Fibroblast of lung (primary cell): ENCODE measurements at regions not wholly inside any gene's neighbourhood (a gene's known extent, or its start where the extent isn't known, plus 50 kb on each side); places are given as distances from the start of the nearest gene placed in this dataset.

Experiments used
- DNase-seq, 2 donors: peaks; one replicate each; pipeline versions ENCODE4 v3.0.0 to v3.0.0-alpha.2; 2010; ENCODE audit warnings: low read depth in 2 of 2
- H2AFZ ChIP-seq: 2 replicates; pipeline ENCODE4 v1.5.1; 2012; ENCODE audit warnings: low read length, control low read depth, inconsistent platforms
- H3K27ac ChIP-seq: 2 replicates; pipeline ENCODE4 v1.5.1; 2011; ENCODE audit warnings: low read length, control low read depth; ENCODE audit not compliant: insufficient read depth
- H3K27me3 ChIP-seq: 2 replicates; pipeline ENCODE4 v1.5.1; 2011; ENCODE audit warnings: mild to moderate bottlenecking, low read length; ENCODE audit not compliant: control insufficient read depth, insufficient read depth
- H3K36me3 ChIP-seq: 2 replicates; pipeline ENCODE4 v1.5.1; 2011; ENCODE audit warnings: low read length; ENCODE audit not compliant: control insufficient read depth, insufficient read depth
- H3K4me1 ChIP-seq: 2 replicates; pipeline ENCODE4 v1.5.1; 2011; ENCODE audit warnings: low read length; ENCODE audit not compliant: control insufficient read depth, insufficient read depth; ENCODE audit errors: extremely low read depth
- H3K4me2 ChIP-seq: 2 replicates; pipeline ENCODE4 v1.5.1; 2011; ENCODE audit warnings: low read length, control low read depth; ENCODE audit not compliant: insufficient read depth; ENCODE audit errors: extremely low read depth
- H3K4me3 ChIP-seq, 4 experiments: fragments of 200-600 bp in 1 of 4; sonication (generic) in 1 of 4; replicated peaks in 1 of 4; 2 replicates each; pipeline ENCODE4 v1.5.1; 2011 to 2016; ENCODE audit warnings: low read length in 4 of 4, low read depth in 3 of 4, mild to moderate bottlenecking in 3 of 4, control low read depth in 2 of 4, inconsistent platforms in 1 of 4, mixed read lengths in 1 of 4; ENCODE audit not compliant: insufficient read depth in 1 of 4; ENCODE audit errors: control extremely low read depth in 1 of 4
- H3K79me2 ChIP-seq: 2 replicates; pipeline ENCODE4 v1.5.1; 2012; ENCODE audit warnings: mild to moderate bottlenecking, low read length, inconsistent platforms; ENCODE audit not compliant: control insufficient read depth, insufficient read depth
- H3K9ac ChIP-seq: 2 replicates; pipeline ENCODE4 v1.5.1; 2011; ENCODE audit warnings: mild to moderate bottlenecking, low read length, control low read depth; ENCODE audit not compliant: insufficient read depth
- H3K9me3 ChIP-seq: 2 replicates; pipeline ENCODE4 v1.5.1; 2012; ENCODE audit warnings: low read depth, low read length; ENCODE audit not compliant: control insufficient read depth, insufficient read depth
- H4K20me1 ChIP-seq: 2 replicates; pipeline ENCODE4 v1.5.1; 2011; ENCODE audit warnings: low read length; ENCODE audit not compliant: control insufficient read depth, insufficient read depth; ENCODE audit errors: extremely low read depth
- CTCF ChIP-seq, 2 donors: IDR thresholded peaks in 1 of 2; conservative IDR thresholded peaks in 1 of 2; 1 replicate in 1 of 2; 2 replicates in 1 of 2; pipeline ENCODE4 v1.5.1; 2011 to 2012; ENCODE audit warnings: low read length in 2 of 2, control low read depth in 1 of 2, inconsistent platforms in 1 of 2, low read depth in 1 of 2, mild to moderate bottlenecking in 1 of 2
- EZH2 ChIP-seq: IDR thresholded peaks from 2 replicates; pipeline ENCODE4 v1.5.1; 2012; ENCODE audit warnings: low read length, control low read depth, mild to moderate bottlenecking; ENCODE audit errors: missing control alignments

GRCh38 chr12:4822572-4822971 lies 87.1 kb upstream of the KCNA1 start:
- no peak for TF ChIP-seq EZH2
- no peak for TF ChIP-seq CTCF (conservative IDR thresholded peaks at IDR 0.05 in 1 of 2, IDR thresholded peaks at IDR 0.05 in 1 of 2; ENCODE audit: low read depth in 1 of 2, low read length in 2 of 2)

GRCh38 chr12:4824380-4824779 lies 85.3 kb upstream of the KCNA1 start:
- Histone ChIP-seq H2AFZ (no peak overlapping the region), H3K27ac (no peak overlapping the region), H3K4me2 (no peak overlapping the region)

More at GRCh38 chr12:4822572-4822971, 87.1 kb upstream of the KCNA1 start:
- Histone ChIP-seq H3K4me1 (no peaks in the 10 kb centered on the region), H3K27me3 (no peaks in the 10 kb centered on the region), H3K9me3 (no peaks in the 10 kb centered on the region), H2AFZ (no peak overlapping the region), H3K27ac (no peak overlapping the region), H3K36me3 (no peaks in the 10 kb centered on the region), H4K20me1 (no peaks in the 10 kb centered on the region), H3K4me3 (no peak overlapping the region), H3K9ac (no peak overlapping the region), H3K79me2 (no peaks in the 10 kb centered on the region), H3K4me2 (no peak overlapping the region)
- DNase-seq = no peak

GRCh38 chr12:4825011-4825858 lies 84.5 kb upstream of the KCNA1 start:
- Histone ChIP-seq H3K4me1 (no peaks in the 10 kb centered on the region), H3K36me3 (no peaks in the 10 kb centered on the region), H3K9me3 (no peaks in the 10 kb centered on the region), H3K9ac (no peak overlapping the region), H3K27me3 (no peaks in the 10 kb centered on the region), H3K27ac (no peak overlapping the region), H3K4me2 (no peak overlapping the region), H2AFZ (no peak overlapping the region), H3K79me2 (no peaks in the 10 kb centered on the region), H4K20me1 (no peaks in the 10 kb centered on the region), H3K4me3 (no peak overlapping the region)
- peak in 1 of 2 donors; percentile 67 for DNase-seq
- TF ChIP-seq EZH2 (no peak), CTCF (conservative IDR thresholded peaks at IDR 0.05 in 1 of 2, IDR thresholded peaks at IDR 0.05 in 1 of 2; ENCODE audit: low read depth in 1 of 2, low read length in 2 of 2) (no peak)

More at GRCh38 chr12:4824380-4824779, 85.3 kb upstream of the KCNA1 start:
- peak; percentile 35 to 96 for DNase-seq
- H3K36me3 ChIP-seq = no peaks in the 10 kb centered on the region
- no peak overlapping the region for H3K9ac ChIP-seq
- TF ChIP-seq EZH2 (no peak), CTCF (conservative IDR thresholded peaks at IDR 0.05 in 1 of 2, IDR thresholded peaks at IDR 0.05 in 1 of 2; ENCODE audit: low read depth in 1 of 2, low read length in 2 of 2) (no peak)
- no peaks in the 10 kb centered on the region for H3K79me2 ChIP-seq
- H4K20me1 ChIP-seq = no peaks in the 10 kb centered on the region
- H3K9me3 ChIP-seq = no peaks in the 10 kb centered on the region
- H3K27me3 ChIP-seq = no peaks in the 10 kb centered on the region
- H3K4me3 ChIP-seq = no peak overlapping the region
- no peaks in the 10 kb centered on the region for H3K4me1 ChIP-seq
